Thymus (tissue), 11 donors: ENCODE measurements at regions not wholly inside any gene's neighbourhood (a gene's known extent, or its start where the extent isn't known, plus 50 kb on each side); places are given as distances from the start of the nearest gene placed in this dataset.

Source experiments
- DNase-seq, 9 donors: peaks; one replicate each; pipeline ENCODE4 v3.0.0-alpha.2; 2013; ENCODE audit warnings: low spot score in 9 of 9, low read depth in 6 of 9, missing footprints in 1 of 9
- H3K27ac ChIP-seq, 2 donors: one replicate each; pipeline ENCODE4 v1.5.1; 2013; ENCODE audit warnings: control low read depth in 1 of 2, low read depth in 1 of 2, low read length in 1 of 2, mild to moderate bottlenecking in 1 of 2, moderate library complexity in 1 of 2
- H3K27me3 ChIP-seq, 2 donors: one replicate each; pipeline ENCODE4 v1.5.1; 2013; ENCODE audit warnings: low read length in 1 of 2; ENCODE audit not compliant: control insufficient read depth in 2 of 2, insufficient read depth in 1 of 2
- H3K36me3 ChIP-seq, 2 donors: one replicate each; pipeline ENCODE4 v1.5.1; 2013; ENCODE audit warnings: low read length in 1 of 2, mild to moderate bottlenecking in 1 of 2, moderate library complexity in 1 of 2; ENCODE audit not compliant: control insufficient read depth in 2 of 2, insufficient read depth in 2 of 2
- H3K4me1 ChIP-seq, 2 donors: one replicate each; pipeline ENCODE4 v1.5.1; 2013; ENCODE audit warnings: low read length in 2 of 2; ENCODE audit not compliant: control insufficient read depth in 2 of 2, insufficient read depth in 2 of 2
- H3K4me3 ChIP-seq, 2 donors: one replicate each; pipeline ENCODE4 v1.5.1; 2013; ENCODE audit warnings: low read length in 2 of 2, control low read depth in 1 of 2, mild to moderate bottlenecking in 1 of 2
- H3K9me3 ChIP-seq, 2 donors: one replicate each; pipeline ENCODE4 v1.5.1; 2013; ENCODE audit warnings: low read length in 1 of 2, mild to moderate bottlenecking in 1 of 2; ENCODE audit not compliant: control insufficient read depth in 2 of 2, insufficient read depth in 1 of 2
- WGBS: extraction: QIAGEN DNeasy Blood & Tissue Kit; methylation state at CpG from one replicate; pipeline ENCODE4 v1.1.7; 2013; 5-methylcytosine and 5-hydroxymethylcytosine counted together
- donor health status: healthy.

- H3K4me1 ChIP-seq, result no peaks in the 10 kb centered on the region
- no peaks in the 10 kb centered on the region for H3K9me3 ChIP-seq
- WGBS, result 87% methylated on average over 8 of the region's 8 CpGs
- no peaks in the 10 kb centered on the region for H3K27me3 ChIP-seq
- DNase-seq, result no peak
- no peak overlapping the region for H3K4me3 ChIP-seq
- no peaks in the 10 kb centered on the region for H3K36me3 ChIP-seq
- no peak overlapping the region for H3K27ac ChIP-seq
Observed at GRCh38 chr2:56014046-56014730, 90.6 kb upstream of the EFEMP1 start.

DNA sequence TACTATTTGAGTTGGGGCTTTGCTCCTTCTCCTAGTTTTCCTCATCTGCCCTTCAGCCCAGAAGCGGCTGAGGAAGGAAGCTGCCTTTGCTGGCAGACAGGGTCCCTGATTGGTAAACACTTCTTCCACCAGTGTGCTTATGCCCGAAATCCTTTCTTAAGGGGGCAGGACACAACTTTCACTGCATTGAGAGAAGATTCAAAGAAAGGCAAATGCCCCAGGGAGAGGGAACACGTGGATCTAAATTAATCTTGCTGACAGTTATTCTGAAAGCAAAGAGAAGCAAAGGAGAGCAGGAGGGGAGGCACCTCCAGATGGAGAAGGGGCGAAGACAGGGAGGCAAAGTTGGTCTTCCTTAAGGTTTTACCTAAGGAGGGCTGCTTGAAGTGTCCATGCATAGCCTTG is 92.1 kb upstream of the EFEMP1 start:
- H3K4me1 ChIP-seq, result no peaks in the 10 kb centered on the region
- no peak overlapping the region for H3K4me3 ChIP-seq
- H3K27ac ChIP-seq, result no peak overlapping the region
- no peaks in the 10 kb centered on the region for H3K36me3 ChIP-seq
- DNase-seq, result no peak
- no peaks in the 10 kb centered on the region for H3K27me3 ChIP-seq
- 49% methylated on average over 4 of the region's 4 CpGs for WGBS
- no peaks in the 10 kb centered on the region for H3K9me3 ChIP-seq

- Histone ChIP-seq H3K9me3 (no peaks in the 10 kb centered on the region), H3K4me3 (no peak overlapping the region), H3K27me3 (no peaks in the 10 kb centered on the region), H3K36me3 (no peaks in the 10 kb centered on the region), H3K4me1 (no peaks in the 10 kb centered on the region), H3K27ac (no peak overlapping the region)
- DNase-seq, result no peak
Observed at GRCh38 chr2:56017784-56018183, 94.2 kb upstream of the EFEMP1 start.

- Histone ChIP-seq H3K4me1 (no peaks in the 10 kb centered on the region), H3K27me3 (no peaks in the 10 kb centered on the region), H3K9me3 (no peaks in the 10 kb centered on the region), H3K36me3 (no peaks in the 10 kb centered on the region), H3K27ac (no peak overlapping the region), H3K4me3 (no peak overlapping the region)
- 93% methylated on average over 8 of the region's 8 CpGs for WGBS
- no peak for DNase-seq
Observed at GRCh38 chr2:56018267-56018666, 94.7 kb upstream of the EFEMP1 start.

- Histone ChIP-seq H3K27me3 (no peaks in the 10 kb centered on the region), H3K4me3 (no peak overlapping the region), H3K27ac (no peak overlapping the region), H3K36me3 (no peaks in the 10 kb centered on the region), H3K4me1 (no peaks in the 10 kb centered on the region), H3K9me3 (no peaks in the 10 kb centered on the region)
- no peak for DNase-seq
- WGBS, result 94% methylated on average over 5 of the region's 5 CpGs
Observed at GRCh38 chr2:56021136-56021474, 97.5 kb upstream of the EFEMP1 start.

DNA sequence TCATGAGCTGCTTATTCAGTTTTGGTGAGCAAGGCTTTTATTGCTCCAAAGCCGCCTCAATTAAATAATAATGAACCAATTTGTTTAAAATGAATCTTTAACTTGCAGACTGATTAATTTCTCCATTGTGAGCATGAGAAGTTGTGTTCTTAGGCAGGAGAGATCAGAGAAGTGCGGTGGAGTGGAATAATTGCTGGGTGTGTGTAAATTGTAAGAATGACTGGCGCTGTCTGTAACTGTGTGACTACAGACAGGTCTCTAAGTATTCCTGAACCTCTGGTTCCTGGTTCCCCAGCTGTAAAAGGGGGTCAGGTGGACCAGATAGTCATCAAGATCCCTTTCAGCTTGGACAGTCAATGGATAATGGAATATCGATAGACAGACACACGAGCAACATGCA is 98.0 kb upstream of the EFEMP1 start:
- Histone ChIP-seq H3K27ac (no peak overlapping the region), H3K4me1 (no peaks in the 10 kb centered on the region), H3K9me3 (no peaks in the 10 kb centered on the region), H3K27me3 (no peaks in the 10 kb centered on the region), H3K36me3 (no peaks in the 10 kb centered on the region), H3K4me3 (no peak overlapping the region)
- no peak for DNase-seq
- WGBS, result 96% methylated on average over 5 of the region's 5 CpGs

DNA sequence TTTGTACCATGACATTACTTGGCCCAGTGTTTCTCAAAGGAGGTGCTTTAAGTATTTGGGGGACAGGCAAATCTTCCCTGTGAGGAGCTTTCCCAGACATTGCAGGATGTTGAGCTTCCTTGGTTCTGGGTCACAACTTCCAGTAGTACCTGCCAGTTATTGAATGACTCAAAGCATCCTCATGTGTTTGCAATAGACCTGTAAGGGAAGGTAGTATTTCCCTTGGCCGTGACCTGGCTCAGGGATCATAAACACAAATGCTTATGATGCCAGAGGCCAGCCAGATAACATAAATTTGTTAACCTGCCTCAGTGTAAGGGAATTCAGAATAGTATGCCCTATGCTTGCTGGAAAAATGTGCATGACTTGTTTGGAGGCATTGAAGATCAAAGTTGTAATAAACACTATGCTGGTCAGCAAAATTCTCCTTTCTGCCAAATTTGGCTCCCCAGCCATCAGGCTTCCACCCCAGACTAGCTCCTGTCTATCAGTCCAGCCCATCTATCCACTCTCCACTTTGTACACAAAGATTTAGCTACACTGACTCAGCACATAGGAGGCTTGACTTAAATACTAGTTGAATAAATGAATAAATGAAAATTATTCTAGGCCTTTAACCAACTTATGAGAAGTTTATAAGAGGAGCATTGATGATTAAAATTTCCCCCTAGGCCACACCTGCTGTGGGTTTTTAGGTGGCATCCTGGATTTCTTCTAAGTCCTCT is 102.0 kb upstream of the EFEMP1 start:
- Histone ChIP-seq H3K36me3 (no peaks in the 10 kb centered on the region), H3K27me3 (no peaks in the 10 kb centered on the region), H3K9me3 (no peaks in the 10 kb centered on the region), H3K27ac (no peak overlapping the region), H3K4me3 (no peak overlapping the region), H3K4me1 (no peaks in the 10 kb centered on the region)
- DNase-seq, result no peak
- 86% methylated on average over 1 of the region's 1 CpG for WGBS

GRCh38 chr2:56026828-56027227 is 103.2 kb upstream of the EFEMP1 start:
- no peak overlapping the region for H3K27ac ChIP-seq
- over 99% methylated on average over 2 of the region's 2 CpGs for WGBS
- H3K9me3 ChIP-seq, result no peaks in the 10 kb centered on the region
- DNase-seq, result no peak
- H3K27me3 ChIP-seq, result no peaks in the 10 kb centered on the region
- H3K4me1 ChIP-seq, result no peaks in the 10 kb centered on the region
- no peaks in the 10 kb centered on the region for H3K36me3 ChIP-seq
- H3K4me3 ChIP-seq, result no peak overlapping the region

- no peaks in the 10 kb centered on the region for H3K9me3 ChIP-seq
- no peaks in the 10 kb centered on the region for H3K4me1 ChIP-seq
- H3K4me3 ChIP-seq, result no peak overlapping the region
- H3K36me3 ChIP-seq, result no peaks in the 10 kb centered on the region
- H3K27ac ChIP-seq, result no peak overlapping the region
- no peaks in the 10 kb centered on the region for H3K27me3 ChIP-seq
- 88% methylated on average over 5 of the region's 5 CpGs for WGBS
- DNase-seq, result no peak
Observed at GRCh38 chr2:56030062-56030461, 106.5 kb upstream of the EFEMP1 start.
